Stomach (tissue), 8 donors: ENCODE measurements at regions not wholly inside any gene's neighbourhood (a gene's known extent, or its start where the extent isn't known, plus 50 kb on each side); places are given as distances from the start of the nearest gene placed in this dataset.

Source experiments
- DNase-seq, 2 donors: peaks; one replicate each; pipeline versions ENCODE4 v3.0.0 to v3.0.0-alpha.2; 2013 to 2019
- H3K27ac ChIP-seq, 5 donors: fragments of 200-600 bp in 4 of 5; sonication (generic) in 4 of 5; one replicate each; pipeline ENCODE4 v1.5.1; 2013 to 2019; ENCODE audit warnings: mild to moderate bottlenecking in 1 of 5, moderate library complexity in 1 of 5
- H3K27me3 ChIP-seq, 3 donors: fragments of 200-600 bp; sonication (generic); one replicate each; pipeline ENCODE4 v1.5.1; 2017 to 2019; ENCODE audit warnings: mixed run types in 1 of 3
- H3K36me3 ChIP-seq, 4 donors: fragments of 200-600 bp; sonication (generic); 1 replicate in 3 of 4; 2 replicates in 1 of 4; pipeline ENCODE4 v1.5.1; 2016 to 2019
- H3K4me1 ChIP-seq, 4 donors: fragments of 200-600 bp; sonication (generic); one replicate each; pipeline ENCODE4 v1.5.1; 2016 to 2019
- H3K4me3 ChIP-seq, 4 donors: fragments of 200-600 bp; sonication (generic) in 3 of 4; one replicate each; pipeline ENCODE4 v1.5.1; 2016 to 2019; ENCODE audit warnings: mild to moderate bottlenecking in 1 of 4
- H3K9me3 ChIP-seq, 4 donors: fragments of 200-600 bp; sonication (generic); one replicate each; pipeline ENCODE4 v1.5.1; 2016 to 2019
- EP300 ChIP-seq: sonication (generic); formaldehyde crosslinking; IDR thresholded peaks from one replicate; pipeline ENCODE4 v1.6.1; 2017; ENCODE audit warnings: antibody characterized with exemption
- POLR2A ChIP-seq, 4 donors: fragments of 450-650 bp; IDR thresholded peaks; one replicate each; pipeline ENCODE4 v1.6.1; 2016; ENCODE audit warnings: antibody characterized with exemption in 4 of 4, control low read depth in 2 of 4, mild to moderate bottlenecking in 1 of 4, moderate library complexity in 1 of 4
- POLR2AphosphoS5 ChIP-seq, 3 donors: sonication (generic); formaldehyde crosslinking; IDR thresholded peaks; one replicate each; pipeline ENCODE4 v1.6.1; 2016; ENCODE audit warnings: antibody characterized with exemption in 3 of 3
- WGBS, 5 donors: extraction: QIAGEN DNeasy Blood & Tissue Kit in 3 of 5; methylation state at CpG; one replicate each; pipeline versions ENCODE4 v1.1.5 to v1.1.7; 2013 to 2018; 5-methylcytosine and 5-hydroxymethylcytosine counted together
- intact Hi-C: fragments of 100-400 bp; cut with DNase I; formaldehyde crosslinking; loops from one replicate; pipeline ENCODE4 v1.15.1; 2023; ENCODE audit warnings: low total_unique reads
- TF ChIP-seq, protein P1 (sequence below), 7 experiments: fragments of 450-650 bp in 4 of 7; fragments of 200-600 bp in 3 of 7; sonication (generic) in 3 of 7; IDR thresholded peaks; one replicate each; pipeline ENCODE4 v1.5.1; 2016 to 2019; ENCODE audit warnings: antibody characterized with exemption in 7 of 7, control low read depth in 2 of 7, mild to moderate bottlenecking in 1 of 7
- donor health status: healthy with polysubstance abuse.
- donor health status: Bipolar disorder and iron deficiency.
- donor health status: healthy.

- Histone ChIP-seq H3K27me3 (no peaks in the 10 kb centered on the region), H3K4me3 (no peak overlapping the region), H3K36me3 (no peaks in the 10 kb centered on the region), H3K27ac (no peak overlapping the region), H3K9me3 (peaks cover 0 to 12% (median 5%) of the 10 kb centered on the region in 4 donors), H3K4me1 (no peaks in the 10 kb centered on the region)
- TF ChIP-seq, protein P1, sequence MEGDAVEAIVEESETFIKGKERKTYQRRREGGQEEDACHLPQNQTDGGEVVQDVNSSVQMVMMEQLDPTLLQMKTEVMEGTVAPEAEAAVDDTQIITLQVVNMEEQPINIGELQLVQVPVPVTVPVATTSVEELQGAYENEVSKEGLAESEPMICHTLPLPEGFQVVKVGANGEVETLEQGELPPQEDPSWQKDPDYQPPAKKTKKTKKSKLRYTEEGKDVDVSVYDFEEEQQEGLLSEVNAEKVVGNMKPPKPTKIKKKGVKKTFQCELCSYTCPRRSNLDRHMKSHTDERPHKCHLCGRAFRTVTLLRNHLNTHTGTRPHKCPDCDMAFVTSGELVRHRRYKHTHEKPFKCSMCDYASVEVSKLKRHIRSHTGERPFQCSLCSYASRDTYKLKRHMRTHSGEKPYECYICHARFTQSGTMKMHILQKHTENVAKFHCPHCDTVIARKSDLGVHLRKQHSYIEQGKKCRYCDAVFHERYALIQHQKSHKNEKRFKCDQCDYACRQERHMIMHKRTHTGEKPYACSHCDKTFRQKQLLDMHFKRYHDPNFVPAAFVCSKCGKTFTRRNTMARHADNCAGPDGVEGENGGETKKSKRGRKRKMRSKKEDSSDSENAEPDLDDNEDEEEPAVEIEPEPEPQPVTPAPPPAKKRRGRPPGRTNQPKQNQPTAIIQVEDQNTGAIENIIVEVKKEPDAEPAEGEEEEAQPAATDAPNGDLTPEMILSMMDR (IDR thresholded peaks at IDR 0.05) = no peak
- TF ChIP-seq EP300 (no peak), POLR2AphosphoS5 (IDR thresholded peaks at IDR 0.05) (no peak), POLR2A (IDR thresholded peaks at IDR 0.05) (no peak)
- WGBS, 5 donors = 62 to 76% (median 72%) methylated on average over 2 of the region's 2 CpGs
- DNase-seq = no peak
- intact Hi-C loops = no loop called here
Measured at GRCh38 chr13:59086147-59086546, 1077.6 kb downstream of the DIAPH3 start.

DNA sequence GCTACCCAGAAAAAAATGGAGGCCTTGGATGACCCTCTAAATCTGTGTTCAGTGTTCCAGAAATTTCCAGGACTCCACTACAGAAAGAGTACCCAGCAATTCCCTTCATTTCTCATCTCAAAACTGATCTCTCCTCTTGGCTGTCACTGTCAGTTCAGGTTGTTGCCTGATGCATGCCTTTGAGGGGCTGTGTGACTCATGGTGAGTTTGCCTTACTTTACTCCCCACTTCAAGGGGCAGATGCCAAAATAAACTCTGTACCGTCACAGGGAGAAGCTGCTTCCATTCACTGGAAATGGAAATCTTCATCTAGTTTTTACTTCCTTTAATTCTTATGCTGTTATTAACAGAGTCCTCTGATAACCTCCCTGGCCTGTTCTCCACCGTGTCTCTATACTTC is 1075.0 kb downstream of the DIAPH3 start:
- Histone ChIP-seq H3K4me1 (no peaks in the 10 kb centered on the region), H3K27ac (no peak overlapping the region), H3K36me3 (no peaks in the 10 kb centered on the region), H3K27me3 (no peaks in the 10 kb centered on the region), H3K9me3 (peaks cover 0 to 12% (median 5%) of the 10 kb centered on the region in 4 donors), H3K4me3 (no peak overlapping the region)
- intact Hi-C loops = no loop called here
- 27 to 52% (median 36%) methylated on average over 2 of the region's 2 CpGs for WGBS, 5 donors
- no peak for DNase-seq
- TF ChIP-seq, protein P1 (IDR thresholded peaks at IDR 0.05) = no peak

DNA sequence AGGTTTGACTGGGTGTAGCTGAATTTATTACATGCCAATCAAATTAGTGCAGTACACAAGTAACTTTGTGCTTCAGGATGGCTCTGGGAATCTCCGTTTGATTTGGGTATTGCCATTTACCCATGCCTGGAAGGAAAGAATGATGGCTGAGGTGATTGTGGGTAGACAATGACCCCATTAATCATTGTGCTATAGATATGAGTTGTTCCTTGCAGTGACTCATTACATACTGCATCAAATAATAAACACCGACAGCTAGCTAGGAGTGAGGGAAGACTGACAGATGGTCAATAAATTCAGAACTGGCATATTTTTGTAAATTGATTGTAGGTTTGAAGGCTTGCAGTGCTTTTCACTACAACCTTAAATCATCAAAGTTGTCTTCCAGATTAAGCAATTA is 1069.5 kb downstream of the DIAPH3 start:
- intact Hi-C loops = no loop called here
- no peaks in the 10 kb centered on the region for H3K36me3 ChIP-seq
- no peak overlapping the region for H3K4me3 ChIP-seq
- H3K27me3 ChIP-seq = no peaks in the 10 kb centered on the region
- no peaks in the 10 kb centered on the region for H3K9me3 ChIP-seq
- whole genome bisulfite sequencing, 5 donors = 48 to 62% (median 51%) methylated on average over 2 of the region's 2 CpGs
- no peak for DNase-seq
- TF ChIP-seq POLR2A (IDR thresholded peaks at IDR 0.05) (no peak), POLR2AphosphoS5 (IDR thresholded peaks at IDR 0.05) (no peak), EP300 (no peak)
- TF ChIP-seq, protein P1 (IDR thresholded peaks at IDR 0.05) = no peak
- H3K27ac ChIP-seq = no peak overlapping the region
- no peaks in the 10 kb centered on the region for H3K4me1 ChIP-seq

DNA sequence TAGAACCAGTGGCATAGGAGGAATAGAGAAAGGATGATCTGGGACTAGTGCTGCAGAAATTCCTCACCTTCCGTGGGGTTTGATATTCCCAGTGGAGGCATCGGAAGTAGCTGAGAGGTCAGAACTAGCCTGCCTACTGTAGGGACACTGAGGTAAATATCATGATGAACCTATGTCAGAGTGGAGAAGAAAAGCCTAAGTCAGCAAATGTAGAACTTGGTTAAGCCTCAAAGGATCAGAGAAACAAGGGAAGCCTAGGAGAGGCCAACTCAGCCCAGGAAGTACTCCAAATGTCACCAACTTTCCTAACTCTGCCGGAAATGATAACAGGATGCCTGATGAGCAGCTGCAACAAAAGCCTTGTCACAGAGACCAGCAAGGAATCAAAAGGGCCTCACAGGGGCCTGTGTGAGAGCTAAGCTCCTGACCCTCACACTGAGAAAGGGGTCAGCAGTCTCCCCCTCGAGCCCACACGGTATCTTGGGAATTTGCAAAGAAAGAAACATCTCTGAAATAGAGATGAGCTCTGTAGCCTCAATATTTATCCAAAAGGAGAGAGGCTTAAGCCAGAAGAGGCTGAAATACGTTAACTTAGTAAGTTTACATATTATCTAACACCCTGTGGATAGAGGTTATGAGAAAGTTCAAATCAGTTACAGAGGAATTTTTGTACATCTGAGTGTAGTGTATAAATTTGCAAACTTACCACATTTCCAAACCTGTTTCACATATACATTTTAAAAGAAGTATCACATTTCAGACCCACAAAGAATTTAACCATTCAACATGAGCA is 1064.3 kb downstream of the DIAPH3 start:
- Histone ChIP-seq H3K9me3 (no peaks in the 10 kb centered on the region), H3K4me3 (no peak overlapping the region), H3K27me3 (no peaks in the 10 kb centered on the region), H3K27ac (no peak overlapping the region), H3K4me1 (no peaks in the 10 kb centered on the region), H3K36me3 (no peaks in the 10 kb centered on the region)
- WGBS, 5 donors = 57 to 66% (median 61%) methylated on average over 6 of the region's 6 CpGs
- peak in 1 of 2 donors; percentile 15 for DNase-seq
- TF ChIP-seq EP300 (no peak), POLR2AphosphoS5 (IDR thresholded peaks at IDR 0.05) (no peak), POLR2A (IDR thresholded peaks at IDR 0.05) (no peak)
- intact Hi-C loops = no loop called here
